ENCODE measurements at regions not wholly inside any gene's neighbourhood (a gene's known extent, or its start where the extent isn't known, plus 50 kb on each side); places are given as distances from the start of the nearest gene placed in this dataset.

DNA sequence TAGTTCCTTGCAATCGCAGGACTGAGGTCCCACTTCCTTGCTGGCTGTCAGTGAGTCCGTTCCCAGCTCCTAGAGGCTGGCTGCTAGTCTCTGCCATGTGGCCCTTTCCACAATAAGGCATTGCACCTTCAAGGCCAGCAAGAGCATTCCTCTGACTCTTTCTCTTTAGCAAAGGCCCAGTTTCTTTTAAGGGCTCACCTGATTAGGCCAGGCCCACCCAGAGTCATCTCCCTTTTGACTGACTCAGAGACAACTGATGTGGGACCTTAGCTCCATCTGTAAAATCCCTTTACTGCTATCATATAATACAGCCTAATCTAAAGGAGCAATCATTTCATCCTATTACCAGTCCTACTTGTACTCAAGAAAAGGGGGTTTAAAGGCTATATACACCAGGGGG is 278.2 kb downstream of the SLC4A3 start:
- DNase-seq = no peak

DNA sequence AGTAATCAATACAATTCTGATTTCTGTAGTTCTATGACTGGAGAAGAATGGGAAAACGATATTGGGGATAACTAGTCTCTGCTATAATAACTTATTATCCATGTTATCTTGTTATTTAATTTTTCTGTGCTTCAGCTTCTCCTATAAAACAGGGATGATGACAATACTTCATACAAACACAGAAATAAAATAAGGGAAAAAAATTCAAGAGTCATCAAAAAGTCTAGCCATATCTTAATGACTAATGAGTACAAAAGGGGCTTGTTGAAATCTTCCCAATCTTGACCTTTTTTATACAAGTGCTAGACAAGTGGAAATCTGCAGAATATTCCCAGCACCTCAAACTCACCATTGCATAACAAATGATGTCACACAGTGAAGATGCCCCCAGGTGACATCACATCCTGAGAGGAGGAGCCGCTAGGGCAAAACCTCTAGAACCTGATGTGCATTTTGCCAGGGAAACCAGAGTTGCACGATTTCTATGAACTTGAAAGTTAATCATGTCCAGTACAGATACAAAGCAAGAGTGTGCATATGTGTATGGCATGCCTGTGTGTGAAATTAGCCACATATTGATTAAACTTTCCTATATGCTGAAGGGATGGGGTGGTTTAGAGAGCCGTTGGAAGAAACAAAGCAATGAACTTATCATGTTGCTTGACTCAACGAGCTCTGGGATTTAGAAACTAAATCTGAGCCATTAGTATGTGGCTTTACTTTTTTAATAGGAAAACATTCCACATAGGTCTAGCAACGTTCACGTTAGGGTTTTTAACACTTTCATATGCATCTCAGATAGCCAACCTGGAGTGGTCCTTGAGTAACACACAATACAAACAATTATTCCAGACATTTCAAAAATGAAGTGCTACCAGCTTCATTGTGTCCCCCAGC is 278.9 kb downstream of the SLC4A3 start:
- no peak for DNase-seq

DNA sequence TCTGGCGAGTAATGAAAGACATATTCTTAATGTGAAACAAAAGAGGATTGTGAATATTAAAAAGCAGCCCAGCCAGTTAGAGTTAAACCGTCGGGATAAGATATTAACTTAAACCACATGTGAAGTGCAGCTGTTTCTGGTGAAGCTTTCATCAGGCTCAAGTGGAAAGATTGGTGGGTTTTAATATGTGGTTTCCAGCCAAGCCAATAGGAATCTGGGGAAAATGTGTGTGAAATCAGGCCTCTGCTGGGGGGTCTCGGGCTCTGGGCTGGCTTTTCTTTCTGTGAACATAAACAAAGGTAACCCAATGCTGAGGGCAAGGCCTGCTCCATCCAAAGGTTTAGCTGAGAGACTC is 279.6 kb downstream of the SLC4A3 start:
- no peak for DNase-seq

DNA sequence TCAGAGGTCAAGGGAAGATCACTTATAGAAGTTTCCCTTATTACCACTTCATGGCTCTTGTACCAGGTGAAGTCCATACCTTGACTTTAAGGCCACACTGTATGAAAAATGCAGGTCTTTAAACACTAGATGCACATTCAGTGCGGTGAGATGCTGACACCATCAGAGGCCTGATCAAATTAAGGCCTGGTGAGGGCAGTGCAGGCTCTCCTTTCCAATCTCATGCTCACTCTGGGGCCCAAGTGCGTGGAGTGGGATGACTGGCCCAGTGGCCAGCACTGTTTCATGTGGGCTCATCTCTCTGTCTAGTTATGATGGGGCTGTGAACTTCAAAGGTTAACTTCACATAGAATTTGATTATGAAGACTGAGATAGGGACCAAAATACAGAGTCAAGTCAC is 281.1 kb downstream of the SLC4A3 start:
- no peak for DNase-seq

DNA sequence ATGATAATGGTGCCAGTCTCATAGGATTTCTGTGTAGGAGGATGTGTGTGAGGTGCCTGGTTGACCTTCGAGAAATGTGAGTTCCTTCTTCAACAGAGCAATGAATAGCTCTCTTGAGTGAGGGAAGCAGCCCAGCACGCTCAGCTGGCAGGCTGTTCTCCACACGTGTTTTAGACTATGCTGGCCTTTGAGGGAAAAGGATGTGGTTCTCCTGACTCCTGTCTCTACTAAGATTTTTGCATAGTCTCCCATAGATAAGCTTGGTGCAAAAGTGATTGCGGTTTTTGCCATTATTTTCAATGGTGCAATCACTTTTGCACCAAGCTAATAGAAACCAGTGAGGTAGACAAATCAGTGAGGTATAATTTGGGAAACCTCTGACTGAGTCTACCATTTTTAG is 284.1 kb downstream of the SLC4A3 start:
- no peak for DNase-seq

- no peak for DNase-seq
Measured at GRCh38 chr2:219912491-219912921, 285.1 kb downstream of the SLC4A3 start.

GRCh38 chr2:219914577-219914976 is 287.1 kb downstream of the SLC4A3 start:
- DNase-seq = no peak

DNA sequence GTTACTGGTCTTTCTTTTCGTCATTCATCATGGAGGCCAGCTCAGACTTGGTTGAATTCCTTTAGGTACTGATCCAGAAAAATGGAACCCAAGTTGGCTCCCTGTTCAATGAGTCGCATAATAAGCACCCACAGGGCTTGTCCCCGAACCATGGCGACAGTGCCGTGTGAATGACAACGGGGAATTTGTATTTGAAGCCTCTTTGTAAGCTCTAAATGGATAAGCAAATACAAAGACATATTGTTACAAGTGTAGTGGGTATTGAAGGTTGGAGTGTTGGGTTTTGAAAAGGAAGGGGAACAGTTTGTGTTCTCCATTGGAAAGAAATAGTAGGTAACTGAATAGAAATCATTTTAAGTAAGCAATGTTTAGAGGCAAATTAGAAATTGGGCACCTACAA is 288.9 kb downstream of the SLC4A3 start:
- no peak for DNase-seq

DNA sequence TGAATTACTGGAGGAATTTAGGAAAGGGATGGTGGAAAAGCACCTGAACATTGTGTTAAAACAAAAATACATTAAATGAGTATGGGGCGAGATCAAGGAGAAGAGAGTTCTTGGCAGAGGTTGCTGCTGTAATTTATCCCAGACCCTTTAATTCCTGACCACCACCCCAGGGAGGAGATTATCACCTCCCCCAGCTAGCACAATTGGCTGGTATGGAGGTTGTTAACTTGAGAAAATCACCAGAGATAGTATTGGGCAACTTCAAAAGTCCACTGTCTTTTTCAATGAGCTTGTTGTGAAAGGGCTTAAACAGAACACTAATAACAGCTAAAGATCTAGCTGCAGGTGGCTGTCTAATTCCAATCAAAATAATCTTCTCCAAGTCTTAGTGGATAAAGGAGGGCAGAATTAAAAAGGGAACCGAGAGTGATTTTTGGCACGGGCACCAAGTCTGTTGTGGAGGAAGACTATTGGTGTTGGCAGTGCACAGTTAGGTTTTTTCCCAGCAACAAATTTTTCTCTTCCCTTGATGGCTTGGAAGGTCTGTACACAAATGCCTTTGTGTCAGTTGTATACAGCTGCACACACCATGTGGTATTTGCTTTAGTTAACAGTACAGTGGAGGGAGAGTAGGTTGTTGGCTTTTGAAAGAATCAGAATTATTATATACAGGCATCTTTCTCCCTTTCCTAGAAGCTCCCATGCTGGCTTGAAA is 289.5 kb downstream of the SLC4A3 start:
- DNase-seq = no peak

- no peak for DNase-seq
Measured at GRCh38 chr2:219918254-219918653, 290.8 kb downstream of the SLC4A3 start.

DNA sequence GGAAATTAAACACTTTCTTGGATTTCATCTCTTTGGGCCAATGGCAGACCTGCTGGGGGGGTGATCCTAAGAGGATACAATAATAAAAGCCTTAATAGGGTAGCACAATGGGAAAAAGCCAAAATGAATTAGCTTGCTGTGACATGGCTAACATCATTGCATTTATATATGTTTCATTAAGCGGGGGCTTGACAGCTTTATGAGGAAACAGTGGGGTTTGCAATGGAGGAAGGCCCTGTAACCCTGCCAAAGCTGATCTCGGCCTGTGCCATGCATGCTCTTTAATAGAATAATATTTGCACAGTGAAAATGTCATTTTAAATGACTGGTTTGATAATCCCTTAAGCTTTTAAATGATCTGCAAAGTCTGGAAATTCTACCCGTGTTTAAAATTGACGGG is 291.5 kb downstream of the SLC4A3 start:
- DNase-seq = no peak

DNA sequence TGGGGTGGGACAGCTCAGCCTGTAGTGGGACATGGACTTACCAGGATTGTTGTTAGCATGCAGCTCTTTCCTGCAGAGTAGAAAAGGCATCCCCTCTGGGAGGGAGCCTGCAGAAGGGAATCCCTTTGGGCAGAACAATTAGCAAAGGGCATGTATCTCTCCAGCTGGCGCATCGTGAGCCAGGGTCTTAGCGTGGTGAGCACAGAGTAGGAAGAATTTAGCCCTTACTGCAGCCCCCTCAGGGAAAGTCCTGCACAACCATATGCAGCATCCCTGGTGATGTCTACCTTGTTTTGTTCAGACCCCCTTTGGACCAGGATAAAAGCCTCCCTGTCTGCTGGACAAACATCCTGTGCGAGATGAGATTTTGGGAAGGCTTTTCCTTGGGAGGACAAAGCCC is 292.1 kb downstream of the SLC4A3 start:
- DNase-seq = no peak

GRCh38 chr2:219929835-219930234 is 302.4 kb downstream of the SLC4A3 start:
- no peak for DNase-seq

GRCh38 chr2:219939647-219940046 is 312.2 kb downstream of the SLC4A3 start:
- DNase-seq = no peak

DNA sequence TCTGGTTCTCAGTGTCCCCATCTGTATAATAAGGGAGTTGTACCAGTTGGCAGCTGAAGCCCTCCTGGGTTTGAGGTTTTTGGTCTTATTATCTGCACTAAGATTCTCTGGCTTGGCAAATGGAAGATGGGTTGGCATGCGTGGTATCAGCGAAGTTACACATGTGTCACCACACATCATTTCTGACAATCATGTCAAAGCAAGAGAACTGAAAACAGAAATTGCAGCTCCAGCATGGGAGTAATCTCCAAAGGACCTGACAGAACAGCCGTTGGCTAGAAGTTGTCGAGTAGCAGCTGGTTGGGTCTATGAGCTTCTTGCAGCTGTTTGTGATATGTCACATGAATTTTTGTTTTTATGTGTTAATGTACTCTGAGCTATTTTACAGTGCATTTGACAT is 317.4 kb downstream of the SLC4A3 start:
- no peak for DNase-seq

- DNase-seq = no peak
Measured at GRCh38 chr2:219946021-219946420, 318.6 kb downstream of the SLC4A3 start.

DNA sequence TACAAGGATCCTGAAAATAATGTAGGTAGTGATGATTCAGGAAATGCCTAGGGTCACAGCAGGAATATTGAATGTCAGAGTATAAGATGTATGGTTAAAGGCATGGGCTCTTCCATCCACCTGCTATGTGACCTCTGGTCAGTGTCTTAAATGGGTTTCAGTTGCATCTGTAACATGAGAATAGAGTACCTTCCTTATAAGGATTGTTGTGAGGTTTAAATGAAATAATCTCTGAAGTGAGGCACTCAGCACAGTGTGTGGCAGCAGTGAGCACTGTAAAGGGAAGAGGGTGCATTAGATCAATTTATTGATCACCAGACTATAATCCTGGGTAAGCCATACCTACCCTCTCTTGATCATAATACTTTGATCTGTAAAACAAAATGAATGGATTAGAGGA is 319.1 kb downstream of the SLC4A3 start:
- no peak for DNase-seq

GRCh38 chr2:219947575-219947974 is 320.1 kb downstream of the SLC4A3 start:
- no peak for DNase-seq

DNA sequence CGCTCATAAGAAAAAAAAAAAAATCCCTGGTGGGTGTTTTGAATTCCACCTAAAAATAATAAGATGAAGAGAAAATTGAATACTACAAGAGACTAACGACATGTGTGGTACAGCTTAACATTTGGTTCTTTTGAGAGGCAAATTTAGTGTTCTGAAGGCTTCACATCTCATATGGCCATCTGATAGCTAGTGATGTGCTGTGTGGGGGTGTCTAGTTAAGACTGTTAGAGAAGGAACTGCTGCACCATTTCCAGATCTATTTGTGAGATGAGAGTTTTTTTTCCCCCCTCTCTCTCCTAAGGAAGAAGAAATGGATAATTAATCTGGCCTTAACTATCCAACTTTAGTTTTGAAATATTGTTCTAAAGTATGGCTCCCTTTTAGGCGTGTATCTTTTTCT is 321.6 kb downstream of the SLC4A3 start:
- DNase-seq = no peak

GRCh38 chr2:219951099-219951498 is 323.7 kb downstream of the SLC4A3 start:
- DNase-seq = no peak

DNA sequence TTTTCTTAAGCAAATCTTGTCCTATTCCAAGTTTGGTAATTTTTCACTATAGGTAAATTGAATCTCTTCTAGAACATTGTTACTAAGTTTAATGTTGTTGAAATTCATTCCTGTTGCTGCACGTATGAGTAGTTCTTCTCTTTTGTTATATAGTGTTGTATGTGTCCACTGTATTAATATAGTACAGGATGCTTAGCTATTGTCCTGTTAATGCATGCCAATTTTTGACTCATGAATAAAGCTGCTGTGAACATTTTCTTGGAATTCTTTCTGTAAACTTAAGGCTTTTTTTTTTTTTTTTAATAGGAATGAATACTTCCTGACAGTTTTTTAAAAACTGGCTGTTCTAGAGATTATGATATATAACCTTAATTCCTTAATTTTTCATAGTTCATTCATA is 326.9 kb downstream of the SLC4A3 start:
- no peak for DNase-seq

DNA sequence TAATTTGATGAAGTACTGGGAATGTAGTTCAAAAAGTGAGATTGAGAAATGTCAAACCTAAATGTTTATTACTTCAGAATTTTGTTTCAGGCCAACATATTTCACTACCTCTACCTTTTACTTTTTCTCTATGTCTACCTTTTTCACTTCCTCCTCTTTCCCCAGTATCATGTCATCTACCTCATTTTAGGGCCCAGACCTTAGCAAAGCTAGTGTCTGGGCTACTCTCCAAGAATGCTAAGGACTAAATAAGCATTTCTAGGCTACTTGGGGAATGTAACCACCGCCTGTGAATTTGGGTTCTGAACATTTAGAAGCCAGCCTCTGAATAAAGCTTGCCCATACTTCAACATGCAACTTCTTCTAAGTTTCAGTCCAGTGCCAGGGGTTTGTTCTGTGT is 330.4 kb downstream of the SLC4A3 start:
- DNase-seq = no peak

GRCh38 chr2:219958941-219959340 is 331.5 kb downstream of the SLC4A3 start:
- no peak for DNase-seq

GRCh38 chr2:219959471-219959870 is 332.0 kb downstream of the SLC4A3 start:
- DNase-seq = no peak

Measured in stimulated activated CD4-positive, alpha-beta T cell treated with anti-CD3 and anti-CD28 coated beads, Interleukin-12 subunit alpha, Interleukin-12 subunit beta, amount 100 ng/mL, for 4 hours (primary cell).